WTC11 (cell line): ENCODE measurements at regions not wholly inside any gene's neighbourhood (a gene's known extent, or its start where the extent isn't known, plus 50 kb on each side); places are given as distances from the start of the nearest gene placed in this dataset.

Source experiments
- ATAC-seq: fragments of 200-7000 bp; cut with Tn5 transposase; 2 replicates; pipeline ENCODE4 v1.10.0; 2021; ENCODE audit warnings: mild to moderate bottlenecking, moderate library complexity
- CTCF ChIA-PET: fragments of 300-600 bp; sonication (Branson Sonifier 250); formaldehyde crosslinking; loops from one replicate; lab custom pipeline; 2021; ENCODE audit warnings: antibody characterized with exemption; lab: Charles Lee
- POLR2A ChIA-PET: fragments of 350-600 bp; sonication (Branson Sonifier 250); formaldehyde crosslinking; loops from one replicate; lab custom pipeline; 2021; ENCODE audit warnings: antibody characterized with exemption; lab: Charles Lee
- DNase-seq: peaks from one replicate; pipeline ENCODE4 v3.0.0; 2021; ENCODE audit warnings: low spot score
- H3K27ac Mint-ChIP-seq: 2 replicates; pipeline ENCODE4 v1.8.0; 2021; ENCODE audit warnings: mixed read lengths
- H3K27me3 Mint-ChIP-seq: 2 replicates; pipeline ENCODE4 v1.8.0; 2021; ENCODE audit warnings: low read depth, mild to moderate bottlenecking, moderate library complexity, mixed read lengths
- H3K36me3 Mint-ChIP-seq: 2 replicates; pipeline ENCODE4 v1.8.0; 2021; ENCODE audit warnings: mixed read lengths
- H3K4me1 Mint-ChIP-seq: 2 replicates; pipeline ENCODE4 v1.8.0; 2022; ENCODE audit warnings: mixed read lengths
- H3K4me3 Mint-ChIP-seq: 2 replicates; pipeline ENCODE4 v1.8.0; 2021; ENCODE audit warnings: mild to moderate bottlenecking, moderate library complexity, mixed read lengths
- H3K9me3 Mint-ChIP-seq: 2 replicates; pipeline ENCODE4 v1.8.0; 2021; ENCODE audit warnings: mixed read lengths
- ATF1 ChIP-seq: sonication (generic); formaldehyde crosslinking; IDR thresholded peaks from 2 replicates; pipeline ENCODE4 v1.8.1; 2023; ENCODE audit warnings: mild to moderate bottlenecking, moderate library complexity, missing genetic modification reagents
- CBFB ChIP-seq: sonication (generic); formaldehyde crosslinking; IDR thresholded peaks from 2 replicates; pipeline ENCODE4 v1.8.1; 2022; ENCODE audit warnings: mild to moderate bottlenecking, low read depth, missing genetic modification reagents
- CREM ChIP-seq: sonication (generic); formaldehyde crosslinking; IDR thresholded peaks from 2 replicates; pipeline ENCODE4 v1.8.1; 2022; ENCODE audit warnings: mild to moderate bottlenecking, missing genetic modification reagents, moderate library complexity
- ETV6 ChIP-seq: sonication (generic); formaldehyde crosslinking; IDR thresholded peaks from 2 replicates; pipeline ENCODE4 v1.8.1; 2022; ENCODE audit warnings: mild to moderate bottlenecking, missing genetic modification reagents
- GTF2I ChIP-seq: fragments of 250-450 bp; sonication (Bioruptor Pico); conservative IDR thresholded peaks from 2 replicates; pipeline ENCODE4 v1.4.0; 2021; ENCODE audit warnings: mild to moderate bottlenecking
- HMGA2 ChIP-seq: fragments of 250-450 bp; sonication (Bioruptor Pico); IDR thresholded peaks from 2 replicates; pipeline ENCODE4 v1.4.0; 2021; ENCODE audit warnings: mild to moderate bottlenecking, moderate library complexity
- HMGXB4 ChIP-seq: sonication (generic); formaldehyde crosslinking; IDR thresholded peaks from 2 replicates; pipeline ENCODE4 v1.8.1; 2023; ENCODE audit warnings: mild to moderate bottlenecking, moderate library complexity, missing genetic modification reagents
- JUN ChIP-seq: sonication (generic); formaldehyde crosslinking; IDR thresholded peaks from 2 replicates; pipeline ENCODE4 v1.8.0; 2023; ENCODE audit warnings: mild to moderate bottlenecking, missing genetic modification reagents
- KAT7 ChIP-seq: sonication (generic); formaldehyde crosslinking; IDR thresholded peaks from 2 replicates; pipeline ENCODE4 v1.8.1; 2023; ENCODE audit warnings: missing genetic modification reagents, mild to moderate bottlenecking, borderline replicate concordance
- MLX ChIP-seq: sonication (generic); formaldehyde crosslinking; IDR thresholded peaks from 2 replicates; pipeline ENCODE4 v1.8.1; 2023; ENCODE audit warnings: mild to moderate bottlenecking, missing genetic modification reagents, moderate library complexity
- RELA ChIP-seq: sonication (generic); formaldehyde crosslinking; IDR thresholded peaks from 2 replicates; pipeline ENCODE4 v1.8.1; 2022; ENCODE audit warnings: missing genetic modification reagents, mild to moderate bottlenecking, borderline replicate concordance
- SMAD3 ChIP-seq: sonication (generic); formaldehyde crosslinking; IDR thresholded peaks from 2 replicates; pipeline ENCODE4 v1.8.0; 2022; ENCODE audit warnings: missing genetic modification reagents, mild to moderate bottlenecking, borderline replicate concordance
- SP1 ChIP-seq: sonication (generic); formaldehyde crosslinking; conservative IDR thresholded peaks from 2 replicates; pipeline ENCODE4 v1.8.1; 2022; ENCODE audit warnings: missing genetic modification reagents
- STAT6 ChIP-seq: sonication (generic); formaldehyde crosslinking; conservative IDR thresholded peaks from 2 replicates; pipeline ENCODE4 v1.8.1; 2023; ENCODE audit warnings: mild to moderate bottlenecking, low read depth, missing genetic modification reagents, moderate library complexity
- TP53 ChIP-seq: sonication (generic); formaldehyde crosslinking; IDR thresholded peaks from 2 replicates; pipeline ENCODE4 v1.8.1; 2023; ENCODE audit warnings: mild to moderate bottlenecking, missing genetic modification reagents
- ZBTB43 ChIP-seq: sonication (generic); formaldehyde crosslinking; IDR thresholded peaks from 2 replicates; pipeline ENCODE4 v1.8.1; 2023; ENCODE audit warnings: mild to moderate bottlenecking, missing genetic modification reagents
- ZNF121 ChIP-seq: sonication (generic); formaldehyde crosslinking; IDR thresholded peaks from 2 replicates; pipeline ENCODE4 v1.8.0; 2023; ENCODE audit warnings: missing genetic modification reagents
- ZNF263 ChIP-seq: sonication (generic); formaldehyde crosslinking; IDR thresholded peaks from 2 replicates; pipeline ENCODE4 v1.8.1; 2022; ENCODE audit warnings: low read depth, mild to moderate bottlenecking, moderate library complexity, missing genetic modification reagents
- TF ChIP-seq, protein P1 (sequence below): sonication (generic); formaldehyde crosslinking; IDR thresholded peaks from 2 replicates; pipeline ENCODE4 v1.8.1; 2022; ENCODE audit warnings: mild to moderate bottlenecking, moderate library complexity, missing genetic modification reagents
- TF ChIP-seq, protein P2 (sequence below): fragments of 250-450 bp; sonication (Bioruptor Pico); IDR thresholded peaks from 2 replicates; pipeline ENCODE4 v1.9.0; 2021; ENCODE audit warnings: mild to moderate bottlenecking, borderline replicate concordance
- TF ChIP-seq, protein P3 (sequence below): fragments of 200-600 bp; IDR thresholded peaks from 2 replicates; pipeline ENCODE4 v1.8.0; 2022; ENCODE audit warnings: antibody characterized with exemption
- TF ChIP-seq, protein P4 (sequence below): sonication (generic); formaldehyde crosslinking; IDR thresholded peaks from 2 replicates; pipeline ENCODE4 v1.8.1; 2023; ENCODE audit warnings: mild to moderate bottlenecking, missing genetic modification reagents

GRCh38 chrX:27336466-27337091, 126.6 kb downstream of the PPP4R3C start (continued):
- TF ChIP-seq STAT6 (CRISPR knock-in tag), result no peak
- no peak for TF ChIP-seq CBFB (CRISPR knock-in tag)
- no peak for TF ChIP-seq SP1
- TF ChIP-seq KAT7 (CRISPR knock-in tag), result no peak

GRCh38 chrX:27321632-27322031, 141.5 kb downstream of the PPP4R3C start:
- Mint-ChIP-seq H3K4me3 (no peak overlapping the region), H3K36me3 (no peaks in the 10 kb centered on the region), H3K4me1 (no peaks in the 10 kb centered on the region), H3K27ac (no peak overlapping the region), H3K9me3 (no peaks in the 10 kb centered on the region), H3K27me3 (no peaks in the 10 kb centered on the region)
- TF ChIP-seq, protein P1, sequence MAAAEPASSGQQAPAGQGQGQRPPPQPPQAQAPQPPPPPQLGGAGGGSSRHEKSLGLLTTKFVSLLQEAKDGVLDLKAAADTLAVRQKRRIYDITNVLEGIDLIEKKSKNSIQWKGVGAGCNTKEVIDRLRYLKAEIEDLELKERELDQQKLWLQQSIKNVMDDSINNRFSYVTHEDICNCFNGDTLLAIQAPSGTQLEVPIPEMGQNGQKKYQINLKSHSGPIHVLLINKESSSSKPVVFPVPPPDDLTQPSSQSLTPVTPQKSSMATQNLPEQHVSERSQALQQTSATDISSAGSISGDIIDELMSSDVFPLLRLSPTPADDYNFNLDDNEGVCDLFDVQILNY (CRISPR knock-in tag), result no peak
- TF ChIP-seq HMGA2 (CRISPR knock-in tag) (no peak), ZNF121 (CRISPR knock-in tag) (no peak), ZBTB43 (CRISPR knock-in tag) (no peak), ATF1 (CRISPR knock-in tag) (no peak), SMAD3 (no peak), TP53 (CRISPR knock-in tag) (no peak), CREM (CRISPR knock-in tag) (no peak), ETV6 (CRISPR knock-in tag) (no peak), MLX (CRISPR knock-in tag) (no peak), GTF2I (no peak), ZNF263 (CRISPR knock-in tag) (no peak), HMGXB4 (CRISPR knock-in tag) (no peak), RELA (no peak), JUN (CRISPR knock-in tag) (no peak)
- TF ChIP-seq, protein P2, sequence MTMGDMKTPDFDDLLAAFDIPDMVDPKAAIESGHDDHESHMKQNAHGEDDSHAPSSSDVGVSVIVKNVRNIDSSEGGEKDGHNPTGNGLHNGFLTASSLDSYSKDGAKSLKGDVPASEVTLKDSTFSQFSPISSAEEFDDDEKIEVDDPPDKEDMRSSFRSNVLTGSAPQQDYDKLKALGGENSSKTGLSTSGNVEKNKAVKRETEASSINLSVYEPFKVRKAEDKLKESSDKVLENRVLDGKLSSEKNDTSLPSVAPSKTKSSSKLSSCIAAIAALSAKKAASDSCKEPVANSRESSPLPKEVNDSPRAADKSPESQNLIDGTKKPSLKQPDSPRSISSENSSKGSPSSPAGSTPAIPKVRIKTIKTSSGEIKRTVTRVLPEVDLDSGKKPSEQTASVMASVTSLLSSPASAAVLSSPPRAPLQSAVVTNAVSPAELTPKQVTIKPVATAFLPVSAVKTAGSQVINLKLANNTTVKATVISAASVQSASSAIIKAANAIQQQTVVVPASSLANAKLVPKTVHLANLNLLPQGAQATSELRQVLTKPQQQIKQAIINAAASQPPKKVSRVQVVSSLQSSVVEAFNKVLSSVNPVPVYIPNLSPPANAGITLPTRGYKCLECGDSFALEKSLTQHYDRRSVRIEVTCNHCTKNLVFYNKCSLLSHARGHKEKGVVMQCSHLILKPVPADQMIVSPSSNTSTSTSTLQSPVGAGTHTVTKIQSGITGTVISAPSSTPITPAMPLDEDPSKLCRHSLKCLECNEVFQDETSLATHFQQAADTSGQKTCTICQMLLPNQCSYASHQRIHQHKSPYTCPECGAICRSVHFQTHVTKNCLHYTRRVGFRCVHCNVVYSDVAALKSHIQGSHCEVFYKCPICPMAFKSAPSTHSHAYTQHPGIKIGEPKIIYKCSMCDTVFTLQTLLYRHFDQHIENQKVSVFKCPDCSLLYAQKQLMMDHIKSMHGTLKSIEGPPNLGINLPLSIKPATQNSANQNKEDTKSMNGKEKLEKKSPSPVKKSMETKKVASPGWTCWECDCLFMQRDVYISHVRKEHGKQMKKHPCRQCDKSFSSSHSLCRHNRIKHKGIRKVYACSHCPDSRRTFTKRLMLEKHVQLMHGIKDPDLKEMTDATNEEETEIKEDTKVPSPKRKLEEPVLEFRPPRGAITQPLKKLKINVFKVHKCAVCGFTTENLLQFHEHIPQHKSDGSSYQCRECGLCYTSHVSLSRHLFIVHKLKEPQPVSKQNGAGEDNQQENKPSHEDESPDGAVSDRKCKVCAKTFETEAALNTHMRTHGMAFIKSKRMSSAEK (CRISPR knock-in tag), result no peak
- TF ChIP-seq, protein P3, sequence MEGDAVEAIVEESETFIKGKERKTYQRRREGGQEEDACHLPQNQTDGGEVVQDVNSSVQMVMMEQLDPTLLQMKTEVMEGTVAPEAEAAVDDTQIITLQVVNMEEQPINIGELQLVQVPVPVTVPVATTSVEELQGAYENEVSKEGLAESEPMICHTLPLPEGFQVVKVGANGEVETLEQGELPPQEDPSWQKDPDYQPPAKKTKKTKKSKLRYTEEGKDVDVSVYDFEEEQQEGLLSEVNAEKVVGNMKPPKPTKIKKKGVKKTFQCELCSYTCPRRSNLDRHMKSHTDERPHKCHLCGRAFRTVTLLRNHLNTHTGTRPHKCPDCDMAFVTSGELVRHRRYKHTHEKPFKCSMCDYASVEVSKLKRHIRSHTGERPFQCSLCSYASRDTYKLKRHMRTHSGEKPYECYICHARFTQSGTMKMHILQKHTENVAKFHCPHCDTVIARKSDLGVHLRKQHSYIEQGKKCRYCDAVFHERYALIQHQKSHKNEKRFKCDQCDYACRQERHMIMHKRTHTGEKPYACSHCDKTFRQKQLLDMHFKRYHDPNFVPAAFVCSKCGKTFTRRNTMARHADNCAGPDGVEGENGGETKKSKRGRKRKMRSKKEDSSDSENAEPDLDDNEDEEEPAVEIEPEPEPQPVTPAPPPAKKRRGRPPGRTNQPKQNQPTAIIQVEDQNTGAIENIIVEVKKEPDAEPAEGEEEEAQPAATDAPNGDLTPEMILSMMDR, result no peak
- TF ChIP-seq, protein P4, sequence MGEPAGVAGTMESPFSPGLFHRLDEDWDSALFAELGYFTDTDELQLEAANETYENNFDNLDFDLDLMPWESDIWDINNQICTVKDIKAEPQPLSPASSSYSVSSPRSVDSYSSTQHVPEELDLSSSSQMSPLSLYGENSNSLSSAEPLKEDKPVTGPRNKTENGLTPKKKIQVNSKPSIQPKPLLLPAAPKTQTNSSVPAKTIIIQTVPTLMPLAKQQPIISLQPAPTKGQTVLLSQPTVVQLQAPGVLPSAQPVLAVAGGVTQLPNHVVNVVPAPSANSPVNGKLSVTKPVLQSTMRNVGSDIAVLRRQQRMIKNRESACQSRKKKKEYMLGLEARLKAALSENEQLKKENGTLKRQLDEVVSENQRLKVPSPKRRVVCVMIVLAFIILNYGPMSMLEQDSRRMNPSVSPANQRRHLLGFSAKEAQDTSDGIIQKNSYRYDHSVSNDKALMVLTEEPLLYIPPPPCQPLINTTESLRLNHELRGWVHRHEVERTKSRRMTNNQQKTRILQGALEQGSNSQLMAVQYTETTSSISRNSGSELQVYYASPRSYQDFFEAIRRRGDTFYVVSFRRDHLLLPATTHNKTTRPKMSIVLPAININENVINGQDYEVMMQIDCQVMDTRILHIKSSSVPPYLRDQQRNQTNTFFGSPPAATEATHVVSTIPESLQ (CRISPR knock-in tag), result no peak
- ATAC-seq (no peak), DNase-seq (no peak)
- CTCF ChIA-PET, result no interaction called here
- POLR2A ChIA-PET, result no interaction called here
